GM21390 (cell line): ENCODE measurements at regions not wholly inside any gene's neighbourhood (a gene's known extent, or its start where the extent isn't known, plus 50 kb on each side); places are given as distances from the start of the nearest gene placed in this dataset.
"Not testable (repeated sequence)": the region's sequence is repeated elsewhere in the genome, so short reads cannot be mapped to it uniquely, and the experiment has no call there.

Experiments
- ATAC-seq: cut with Tn5 transposase; IDR thresholded peaks from one replicate; pipeline ENCODE4 v1.9.1; 2021; ENCODE audit not compliant: unreplicated experiment

DNA sequence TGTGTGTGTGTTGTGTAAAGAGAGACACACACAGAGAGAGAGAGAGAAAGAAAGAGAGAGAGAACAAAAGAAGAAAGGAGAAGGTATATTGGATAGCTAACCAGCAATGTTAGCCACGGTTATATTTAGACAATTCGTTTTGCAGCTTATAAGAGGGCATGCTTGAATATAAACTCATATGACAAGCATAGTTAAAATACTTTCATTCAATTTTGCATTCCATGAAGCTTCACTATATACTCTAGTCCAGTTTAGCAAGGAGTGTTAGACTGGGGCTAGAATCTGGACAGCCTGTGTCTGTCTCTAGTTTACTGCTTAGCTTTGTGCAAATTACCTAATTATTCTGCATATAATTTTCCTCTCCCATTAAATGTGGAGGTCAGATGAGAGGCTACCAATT, 525.9 kb upstream of the ZFP42 start:
- ATAC-seq = no peak

DNA sequence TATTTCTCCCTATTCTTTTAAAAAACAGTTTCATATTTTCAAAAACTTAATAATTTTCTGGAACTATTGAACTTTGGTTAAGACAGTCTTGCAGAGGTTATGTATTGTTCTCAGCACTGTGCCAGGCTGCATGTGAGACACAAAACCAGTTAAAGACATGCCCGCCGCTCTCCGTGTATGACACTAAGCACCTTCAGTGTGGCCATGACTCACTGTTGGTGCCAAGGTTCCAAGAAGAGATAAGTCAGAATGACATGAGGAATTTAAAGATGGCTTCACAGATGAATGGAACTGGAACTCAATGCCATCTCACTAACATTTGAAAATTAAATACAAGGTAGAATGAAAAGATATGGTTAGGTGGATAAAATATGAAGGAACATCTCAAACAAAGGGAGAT, 525.5 kb upstream of the ZFP42 start:
- ATAC-seq = no peak

DNA sequence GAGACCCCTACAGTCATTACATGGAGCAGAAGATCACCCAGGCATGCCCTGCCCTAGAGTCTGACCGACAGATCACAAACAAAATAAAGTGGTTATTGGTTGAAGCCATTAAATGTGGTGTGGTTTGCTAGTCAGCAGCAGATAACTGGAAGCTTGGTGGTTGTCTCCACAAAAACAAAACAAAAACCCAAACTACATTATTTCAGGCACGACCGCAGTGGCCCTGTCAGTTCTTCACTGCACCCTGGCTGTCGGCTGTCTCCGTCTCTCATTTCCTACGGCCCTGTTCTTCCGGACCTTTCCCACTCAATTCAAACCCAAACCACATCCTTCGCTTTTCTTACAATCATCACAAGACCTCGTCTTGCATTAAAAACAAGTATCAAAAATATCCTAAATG, 521.3 kb upstream of the ZFP42 start:
- no peak for ATAC-seq

DNA sequence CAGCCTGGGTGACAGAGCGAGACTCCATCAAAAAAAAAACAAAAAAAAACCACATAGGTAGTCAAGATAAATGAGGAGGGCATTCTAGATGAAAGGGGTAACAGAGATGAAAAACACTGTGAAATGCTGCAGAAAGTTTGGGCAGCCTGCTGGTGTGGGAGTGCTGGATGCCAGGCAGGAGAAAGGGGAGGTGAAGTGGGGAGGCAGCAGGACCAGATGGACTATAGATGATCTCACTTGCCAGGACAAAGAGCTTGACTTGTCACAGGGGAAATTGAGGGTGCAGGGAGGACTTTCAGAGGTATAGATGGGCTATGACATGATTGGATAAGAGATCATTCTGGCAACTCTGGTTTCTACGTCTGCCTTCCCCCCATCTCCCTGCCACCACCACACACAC, 519.7 kb upstream of the ZFP42 start:
- no peak for ATAC-seq

DNA sequence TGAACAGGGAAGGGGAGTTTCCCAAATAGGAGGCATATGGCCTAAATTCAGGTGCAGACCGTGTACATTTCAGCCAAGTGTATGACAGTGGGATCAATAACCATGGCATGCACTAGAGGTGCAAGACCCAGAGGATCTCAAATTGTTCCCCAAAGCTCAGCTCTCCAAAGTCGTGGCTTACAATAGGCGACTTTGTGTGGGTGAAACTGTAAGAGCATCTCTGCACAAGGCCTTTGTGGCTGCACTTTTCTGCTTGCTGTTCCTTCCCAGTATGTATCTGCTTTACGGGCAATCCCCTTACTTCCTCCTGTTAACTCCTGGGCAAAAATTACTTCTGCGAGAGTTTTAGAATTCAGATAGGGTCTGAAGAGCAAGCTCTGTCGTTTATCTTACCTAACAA, 518.3 kb upstream of the ZFP42 start:
- no peak for ATAC-seq

DNA sequence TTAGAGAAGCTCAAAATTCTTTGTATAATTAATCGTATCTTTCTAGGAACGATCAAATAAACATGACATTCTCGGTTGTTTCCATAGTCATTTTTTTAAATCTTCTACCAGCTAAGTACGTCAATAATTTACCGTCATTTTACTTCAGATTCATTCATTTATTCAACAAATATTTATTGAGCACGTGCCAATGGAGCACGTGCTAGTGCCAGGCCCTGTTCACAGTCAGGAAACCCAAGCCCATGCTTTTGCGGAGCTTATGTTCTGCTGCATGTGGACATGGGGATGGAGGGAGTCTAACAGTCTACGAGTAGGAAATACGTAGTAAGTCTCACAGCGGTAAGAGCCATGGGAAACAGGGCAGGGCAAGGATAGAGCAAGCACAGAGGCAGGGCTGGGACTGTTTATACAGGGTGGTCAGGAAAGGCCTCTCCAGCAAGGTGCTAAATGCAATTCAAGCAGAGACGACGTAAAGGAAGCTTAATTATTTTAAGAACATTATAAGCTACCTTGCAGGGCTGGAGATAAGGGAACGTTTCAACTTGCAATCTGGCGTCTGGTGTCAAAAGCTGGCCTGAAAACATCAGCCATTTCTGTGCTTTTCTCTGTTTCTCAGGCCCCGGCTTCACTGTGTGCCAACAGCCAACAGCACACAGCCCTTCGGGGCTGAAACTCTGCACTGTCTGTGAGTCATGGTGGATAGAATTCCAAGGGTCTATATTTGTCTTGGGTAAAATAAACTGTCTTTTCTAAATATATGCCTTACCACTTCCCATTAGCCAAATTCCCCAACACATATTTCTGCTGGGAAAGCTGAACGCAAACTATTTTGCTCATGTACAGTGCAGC, 517.1 kb upstream of the ZFP42 start:
- no peak for ATAC-seq

DNA sequence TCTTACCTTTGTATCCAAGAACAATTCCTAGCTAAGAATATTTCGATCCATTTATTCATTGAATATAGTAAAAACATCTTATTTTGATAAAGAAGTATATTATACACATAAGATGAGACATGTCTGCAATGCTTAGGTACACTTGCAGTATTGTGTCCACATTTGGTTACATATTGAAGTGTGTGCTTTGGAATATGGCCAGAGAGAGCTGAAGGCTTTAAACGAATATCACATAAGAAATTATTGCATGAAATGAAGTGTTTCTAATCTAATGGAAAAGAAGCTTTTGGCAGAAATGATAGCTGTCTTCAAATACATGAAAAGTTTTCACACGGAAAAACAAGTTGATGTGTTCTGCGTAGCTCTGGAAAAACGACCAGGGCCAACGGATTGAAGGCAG, 516.1 kb upstream of the ZFP42 start:
- no peak for ATAC-seq

DNA sequence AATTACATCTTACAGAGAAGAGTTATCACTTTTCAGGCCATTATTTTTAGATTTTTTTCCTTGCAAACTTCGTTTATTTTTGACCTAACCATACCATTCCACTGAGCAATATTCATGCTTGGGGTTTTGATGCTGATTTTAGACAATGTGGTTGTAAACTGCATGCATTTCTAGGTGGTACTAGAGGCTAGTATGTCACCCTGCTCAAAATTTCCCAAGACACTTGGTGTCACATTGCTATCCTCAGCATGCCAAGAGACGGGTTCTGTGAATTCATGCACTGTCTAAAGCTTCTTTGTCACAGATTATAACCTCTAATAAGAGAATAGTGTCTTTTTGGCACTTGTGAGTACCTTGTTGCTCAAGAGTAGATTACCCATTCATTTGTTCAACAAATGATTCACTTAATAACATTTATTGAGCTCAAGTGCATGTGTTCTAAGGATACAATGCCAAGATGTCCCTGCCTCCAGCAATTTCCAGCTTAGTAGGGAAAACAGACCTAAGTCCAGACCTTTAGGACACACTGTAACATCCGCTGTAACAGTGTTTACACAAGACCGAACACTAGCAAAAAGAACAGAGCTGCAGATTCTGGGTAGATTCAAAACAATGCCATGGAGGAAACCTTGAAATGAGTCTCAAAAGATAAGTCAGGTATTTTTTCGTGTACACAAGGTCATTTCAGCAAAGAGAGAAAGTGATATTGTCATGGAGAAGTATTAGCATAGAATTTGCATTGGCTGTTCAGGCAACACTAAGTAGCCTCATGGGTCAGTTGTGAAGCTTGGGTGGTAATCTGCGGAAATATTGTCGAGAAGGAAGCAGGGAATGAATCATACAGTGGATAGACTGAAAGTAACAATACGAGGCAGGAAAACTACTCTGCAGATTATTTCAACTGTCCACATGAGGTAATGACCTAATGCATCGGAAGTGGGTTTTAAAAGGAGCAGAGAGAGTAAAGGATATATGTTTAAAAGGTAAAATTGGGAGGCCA, 515.1 kb upstream of the ZFP42 start:
- ATAC-seq = no peak

DNA sequence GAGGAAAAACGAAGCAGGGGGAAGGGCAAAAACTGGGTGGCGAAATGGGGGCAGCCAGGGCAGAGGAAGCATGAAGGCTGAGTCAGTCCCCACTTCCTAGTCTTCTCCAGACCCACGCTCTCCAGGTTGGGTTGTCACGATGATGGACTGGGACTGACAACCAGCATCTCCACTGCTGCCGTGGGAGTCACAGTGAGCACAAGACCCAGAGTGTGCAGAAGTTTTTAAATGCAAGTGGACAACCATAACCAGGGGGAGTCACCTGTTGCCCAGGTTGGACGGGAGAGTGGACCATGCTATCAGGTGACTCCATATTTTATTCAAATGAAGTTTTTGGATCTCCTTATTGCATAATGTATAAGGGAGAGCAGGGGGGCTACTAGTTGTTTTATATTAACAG, 511.4 kb upstream of the ZFP42 start:
- ATAC-seq = no peak

DNA sequence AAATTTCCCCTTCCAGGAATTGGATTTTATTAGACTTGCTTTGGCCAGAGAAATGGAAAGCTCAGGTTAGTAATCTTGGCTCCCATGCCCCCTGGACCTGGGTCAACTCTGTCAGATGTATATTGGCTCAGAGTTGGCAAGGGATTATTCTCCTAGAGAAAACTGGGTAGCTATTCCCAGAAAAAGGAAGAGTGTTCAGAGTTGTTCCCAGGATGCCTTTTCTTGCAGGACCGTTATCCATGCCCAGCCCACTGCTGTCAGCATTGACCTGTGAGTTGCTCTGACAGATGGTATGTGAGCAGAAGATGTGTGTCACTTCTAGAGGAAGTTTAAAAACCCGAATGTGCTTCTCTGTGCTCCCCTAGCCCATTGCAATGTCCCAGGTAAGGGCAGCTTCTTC, 509.9 kb upstream of the ZFP42 start:
- ATAC-seq = no peak

DNA sequence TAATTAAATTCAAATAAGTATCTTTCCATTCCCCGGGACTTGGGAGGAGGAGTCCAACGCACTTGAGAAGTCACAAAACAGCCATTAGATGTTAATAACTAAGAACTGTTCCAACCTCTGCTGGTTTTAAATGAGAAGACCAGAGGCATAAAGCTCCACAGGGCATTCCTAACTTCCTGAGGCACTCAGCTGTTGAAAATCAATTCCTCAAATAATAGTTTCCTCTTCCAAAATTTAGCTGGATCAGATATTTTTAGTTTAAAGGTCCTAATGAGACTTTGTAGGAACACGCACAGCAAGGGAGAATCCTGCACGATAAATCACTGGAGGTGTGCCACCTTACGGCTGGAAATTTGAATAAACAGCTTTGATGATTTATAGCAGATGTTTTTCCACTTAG, 504.3 kb upstream of the ZFP42 start:
- no peak for ATAC-seq

DNA sequence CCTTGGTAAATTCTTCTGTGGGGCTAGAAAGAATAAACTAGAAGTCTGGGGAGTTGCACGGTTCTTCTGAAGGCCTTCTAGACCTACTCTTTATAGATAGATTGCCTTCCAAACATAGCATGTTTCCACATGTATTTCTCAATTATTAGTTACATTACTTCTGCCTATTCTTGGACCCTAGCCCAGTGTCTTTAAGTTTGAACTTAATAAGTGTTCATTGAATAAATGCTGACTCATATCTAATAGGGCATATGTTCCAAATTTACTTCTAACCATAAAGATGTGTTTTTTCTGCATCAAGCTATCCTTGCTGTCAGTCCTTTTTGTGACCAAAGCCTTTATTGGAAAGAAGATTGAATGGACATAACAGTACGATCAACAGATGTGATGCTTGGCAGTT, 503.6 kb upstream of the ZFP42 start:
- no peak for ATAC-seq

DNA sequence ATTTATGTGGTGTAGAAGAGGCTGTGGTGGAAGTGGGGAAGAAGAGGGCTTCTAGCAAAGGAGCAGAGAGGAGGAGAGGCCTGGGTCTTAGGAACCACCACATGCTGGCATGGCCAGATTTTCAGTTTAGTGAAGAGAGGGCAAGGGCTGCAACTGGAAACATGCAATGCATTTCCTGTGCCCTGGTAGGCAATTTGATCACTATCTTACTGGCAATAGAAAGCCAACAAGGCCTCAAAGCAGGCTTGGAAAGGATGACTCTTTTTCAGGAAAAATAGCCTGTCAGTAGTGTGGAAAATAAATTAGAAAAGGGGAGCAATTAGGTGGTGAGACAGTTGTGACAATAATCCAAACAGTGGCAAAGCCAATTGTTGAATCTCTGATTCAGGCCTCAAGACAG, 501.9 kb upstream of the ZFP42 start:
- no peak for ATAC-seq

DNA sequence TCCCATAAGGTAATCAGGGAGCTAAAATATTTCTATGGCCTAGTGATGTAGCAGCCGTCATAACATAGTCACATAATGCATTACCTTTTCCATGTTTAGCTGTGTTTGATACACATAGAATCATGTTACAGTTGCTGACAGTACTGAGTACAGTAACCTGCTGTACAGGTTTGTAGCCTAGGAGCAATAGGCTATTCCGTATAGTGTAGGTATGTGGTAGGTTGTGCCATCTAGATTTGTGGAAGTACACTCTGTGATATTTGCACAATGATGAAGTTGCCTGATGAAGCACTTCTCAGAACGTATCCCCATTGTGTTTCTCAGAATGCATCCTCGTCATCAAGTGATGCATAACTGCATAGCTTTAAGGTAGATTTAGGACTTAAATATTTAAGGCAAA, 495.6 kb upstream of the ZFP42 start:
- no peak for ATAC-seq

DNA sequence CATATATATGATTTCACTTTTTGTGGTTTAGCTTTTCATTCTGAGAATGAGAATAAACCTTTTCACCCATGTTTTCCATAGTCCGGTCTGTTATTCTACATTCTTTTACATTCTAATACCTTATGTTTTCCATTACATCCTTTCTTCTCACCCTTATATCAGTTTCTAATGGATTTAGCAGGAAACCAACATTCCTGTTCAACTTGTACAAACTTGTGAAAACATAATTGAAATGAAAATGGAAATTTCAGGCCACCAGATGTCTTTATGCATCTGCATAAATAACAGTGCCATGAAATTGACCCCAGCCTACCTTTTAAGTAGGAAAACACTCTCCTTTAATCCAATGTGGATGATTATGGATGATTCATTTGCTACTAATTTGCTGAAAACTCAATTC, 494.8 kb upstream of the ZFP42 start:
- ATAC-seq = no peak

DNA sequence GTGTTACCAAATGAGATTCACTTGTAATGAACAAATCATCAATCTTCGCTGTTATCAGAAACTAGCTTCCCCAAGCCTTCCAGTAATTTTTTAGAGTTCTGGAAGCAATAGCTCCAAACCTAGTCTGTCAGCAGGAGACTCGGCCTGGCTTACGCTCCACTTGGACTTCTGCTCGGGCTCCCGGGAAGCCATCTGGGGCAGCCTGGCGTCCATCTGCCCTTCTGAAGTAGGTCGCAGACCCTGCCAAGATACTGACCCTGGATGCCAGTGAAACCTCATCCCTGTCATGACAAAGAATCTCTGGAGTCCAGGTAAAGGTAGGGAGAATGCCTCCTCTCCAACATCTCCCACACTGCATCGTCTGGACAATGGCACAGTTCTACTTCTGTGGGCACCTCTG, 493.8 kb upstream of the ZFP42 start:
- ATAC-seq = no peak

DNA sequence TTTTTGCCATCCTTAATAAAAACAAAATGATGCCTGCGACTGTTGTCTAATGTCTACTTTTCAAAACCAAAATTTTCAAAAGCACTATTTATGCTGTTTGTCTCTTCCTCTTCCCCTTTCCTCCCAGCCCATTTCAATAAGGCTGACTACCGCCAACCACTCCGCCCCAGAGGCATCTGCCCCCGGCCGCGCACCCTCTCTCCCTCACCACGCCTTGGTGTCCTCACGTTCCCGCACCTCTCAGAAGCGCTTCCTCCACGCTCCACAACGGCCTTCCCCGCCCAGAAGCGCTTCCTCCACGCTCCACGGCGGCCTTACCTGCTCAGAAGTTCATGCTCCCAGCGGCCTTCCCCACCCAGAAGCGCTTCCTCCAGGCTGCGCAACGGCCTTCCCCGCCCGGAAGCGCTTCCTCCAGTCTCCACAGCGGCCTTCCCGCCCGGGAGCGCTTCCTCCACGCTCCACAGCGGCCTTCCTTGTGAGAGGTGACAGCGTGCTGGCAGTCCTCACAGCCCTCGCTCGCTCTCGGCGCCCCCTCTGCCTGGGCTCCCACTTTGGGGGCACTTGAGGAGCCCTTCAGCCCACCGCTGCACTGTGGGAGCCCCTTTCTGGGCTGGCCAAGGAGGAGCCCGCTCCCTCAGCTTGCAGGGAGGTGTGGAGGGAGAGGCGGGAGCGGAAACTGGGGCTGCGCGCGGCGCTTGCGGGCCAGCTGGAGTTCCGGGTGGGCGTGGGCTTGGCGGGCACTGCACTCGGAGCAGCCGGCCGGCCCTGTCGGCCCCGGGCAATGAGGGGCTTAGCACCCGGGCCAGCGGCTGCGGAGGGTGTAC, 490.4 kb upstream of the ZFP42 start:
- no peak for ATAC-seq

DNA sequence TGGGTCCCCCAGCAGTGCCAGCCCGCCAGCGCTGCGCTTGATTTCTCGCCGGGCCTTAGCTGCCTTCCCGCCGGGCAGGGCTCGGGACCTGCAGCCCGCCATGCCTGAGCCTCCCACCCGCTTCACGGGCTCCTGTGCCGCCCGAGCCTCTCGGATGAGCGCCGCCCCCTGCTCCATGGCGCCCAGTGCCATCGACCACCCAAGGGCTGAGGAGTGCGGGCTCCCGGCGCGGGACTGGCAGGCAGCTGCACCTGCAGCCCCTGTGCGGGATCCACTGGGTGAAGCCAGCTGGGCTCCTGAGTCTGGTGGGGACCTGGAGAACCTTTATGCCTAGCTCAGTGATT, 489.8 kb upstream of the ZFP42 start:
- ATAC-seq = not testable (repeated sequence)

DNA sequence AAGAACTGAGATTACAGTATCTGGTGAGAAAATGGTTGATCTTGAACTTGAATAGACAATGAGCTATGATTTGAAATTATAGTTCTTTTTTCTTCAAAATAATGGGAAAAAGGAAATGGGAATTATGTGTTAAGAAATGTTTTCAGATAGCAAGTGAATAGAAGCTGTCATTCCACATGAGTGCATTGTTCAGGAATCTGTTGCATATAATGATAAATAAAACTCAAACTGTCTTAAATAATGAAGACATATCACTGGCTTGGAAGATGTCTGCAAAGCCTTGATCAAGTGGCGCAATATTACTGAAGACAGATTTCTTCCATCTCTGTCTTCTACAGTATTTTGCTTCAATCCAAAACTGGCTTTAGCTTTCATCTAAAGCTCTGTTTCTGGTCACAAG, 479.3 kb upstream of the ZFP42 start:
- no peak for ATAC-seq

DNA sequence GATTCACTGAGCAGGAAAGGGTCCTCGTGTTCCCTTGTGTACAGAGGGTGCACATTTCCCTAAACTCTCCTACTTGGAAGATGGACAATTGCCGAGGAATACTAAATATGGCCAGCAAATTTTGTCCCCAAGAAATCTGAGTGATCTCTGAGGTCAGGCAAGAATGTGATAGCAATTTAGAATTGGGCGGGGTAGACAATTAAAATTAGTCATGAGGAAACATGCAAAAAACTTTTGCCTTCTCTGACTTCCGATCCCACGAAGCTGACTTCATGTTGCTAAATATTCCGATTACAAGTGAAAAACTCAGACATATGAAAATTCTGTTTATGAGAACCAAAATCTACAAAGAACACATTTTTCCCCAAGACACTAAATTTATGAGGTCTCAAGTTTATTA, 453.9 kb upstream of the ZFP42 start:
- no peak for ATAC-seq

DNA sequence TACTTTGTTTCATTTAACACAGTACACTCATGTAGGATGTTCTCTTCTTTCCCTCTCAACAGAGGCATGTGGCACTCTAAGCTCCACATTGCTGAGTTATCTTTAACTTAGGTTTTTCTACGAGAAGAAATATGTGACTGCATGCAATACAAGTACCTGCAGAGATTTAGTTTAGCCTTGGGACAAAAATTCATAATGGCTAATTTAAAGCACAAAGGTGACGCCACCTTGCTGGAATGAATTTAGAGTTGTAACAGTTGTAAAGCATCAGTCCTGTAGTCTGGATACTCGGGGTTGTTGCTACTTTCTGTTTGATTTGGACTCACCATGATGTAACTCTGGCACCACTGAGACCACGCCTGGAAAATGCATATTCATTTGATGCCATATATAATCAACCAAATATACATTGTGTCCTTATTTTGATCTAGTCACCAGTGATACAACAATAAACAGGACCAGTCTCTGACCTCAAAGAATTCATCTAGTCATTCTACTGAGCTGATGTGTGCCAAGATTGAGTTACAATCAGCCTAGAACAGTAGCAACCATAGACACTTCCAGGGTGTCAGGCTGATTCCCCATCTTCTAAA, 451.0 kb upstream of the ZFP42 start:
- ATAC-seq = no peak
